GM21390 (cell line): ENCODE measurements at regions not wholly inside any gene's neighbourhood (a gene's known extent, or its start where the extent isn't known, plus 50 kb on each side); places are given as distances from the start of the nearest gene placed in this dataset.

Experiments used
- ATAC-seq: cut with Tn5 transposase; IDR thresholded peaks from one replicate; pipeline ENCODE4 v1.9.1; 2021; ENCODE audit not compliant: unreplicated experiment

DNA sequence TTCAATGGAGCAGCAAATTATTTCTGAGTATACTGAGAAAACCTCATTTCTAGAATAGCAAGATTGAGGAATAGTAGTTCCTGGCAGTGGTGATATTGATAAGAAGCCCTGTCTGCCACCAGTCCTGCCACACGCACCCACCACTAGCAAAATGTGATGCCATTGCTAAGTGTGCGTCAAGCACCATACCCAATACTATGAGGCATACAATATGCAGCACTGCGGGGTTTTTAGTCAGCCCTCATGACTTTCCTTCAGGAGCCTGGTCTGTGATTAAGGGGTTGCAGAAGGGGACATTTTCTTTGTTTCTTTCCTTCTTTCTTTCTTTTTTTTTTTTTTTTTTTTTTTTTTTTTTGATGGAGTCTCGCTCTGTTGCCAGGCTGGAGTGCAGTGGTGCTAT lies 128.7 kb upstream of the USP38 start:
- no peak for ATAC-seq

DNA sequence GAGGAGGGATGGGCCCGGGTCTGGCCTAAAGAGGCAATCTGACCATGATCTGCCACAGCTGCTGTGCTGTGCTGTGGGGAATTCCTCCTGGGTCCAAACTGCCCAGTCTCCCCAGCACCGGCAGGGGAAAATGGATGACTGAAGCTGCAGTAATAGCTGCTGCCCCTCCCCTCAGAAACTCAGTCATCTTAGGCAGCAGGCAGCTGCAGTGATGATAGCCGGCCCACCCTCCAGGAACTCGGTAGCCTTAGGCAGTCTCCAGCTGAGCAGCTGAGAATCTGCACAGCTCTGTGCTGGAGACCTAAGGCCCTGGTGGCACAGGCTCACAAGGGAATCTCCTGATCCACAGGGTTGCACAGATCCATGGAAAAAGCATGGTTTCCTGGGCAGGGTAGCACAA lies 113.4 kb upstream of the USP38 start:
- ATAC-seq: no peak

DNA sequence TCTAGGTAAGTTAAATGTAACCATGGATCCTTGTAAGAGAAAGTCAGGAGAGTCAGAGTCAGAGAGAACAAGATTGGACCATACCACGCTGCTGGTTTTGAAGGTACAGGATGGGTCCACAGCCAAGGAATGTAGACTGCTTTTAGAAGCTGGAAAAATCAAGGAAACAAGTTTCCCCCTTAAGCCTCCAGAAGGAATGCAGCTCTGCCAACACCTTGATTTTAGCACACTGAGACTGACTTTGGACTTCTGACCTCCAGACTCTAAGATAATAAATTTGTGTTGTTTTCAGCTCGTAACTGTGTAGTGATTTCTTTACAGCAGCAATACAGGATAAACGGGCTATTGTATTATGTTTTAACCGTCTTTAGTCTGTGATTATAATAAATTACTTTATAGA lies 108.0 kb upstream of the USP38 start:
- ATAC-seq: no peak

DNA sequence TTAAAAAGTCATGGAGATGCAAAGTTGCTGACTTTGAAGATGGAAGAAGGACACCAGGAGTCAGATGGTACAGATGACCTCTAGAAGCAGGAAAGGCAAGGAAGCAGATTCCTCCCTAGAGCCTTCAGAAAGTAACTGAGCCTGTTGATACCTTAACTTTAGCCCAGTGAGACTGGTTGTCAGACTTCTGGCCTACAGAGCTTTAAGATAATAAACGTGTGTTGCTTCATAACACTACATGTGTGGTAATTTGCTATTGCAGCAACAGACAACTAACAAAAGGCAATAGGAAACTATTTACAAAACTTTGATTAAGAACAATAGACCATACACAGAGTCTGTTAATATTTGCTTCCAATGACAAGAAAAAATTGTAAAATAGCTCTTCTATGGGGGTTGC lies 102.0 kb upstream of the USP38 start:
- ATAC-seq: no peak

DNA sequence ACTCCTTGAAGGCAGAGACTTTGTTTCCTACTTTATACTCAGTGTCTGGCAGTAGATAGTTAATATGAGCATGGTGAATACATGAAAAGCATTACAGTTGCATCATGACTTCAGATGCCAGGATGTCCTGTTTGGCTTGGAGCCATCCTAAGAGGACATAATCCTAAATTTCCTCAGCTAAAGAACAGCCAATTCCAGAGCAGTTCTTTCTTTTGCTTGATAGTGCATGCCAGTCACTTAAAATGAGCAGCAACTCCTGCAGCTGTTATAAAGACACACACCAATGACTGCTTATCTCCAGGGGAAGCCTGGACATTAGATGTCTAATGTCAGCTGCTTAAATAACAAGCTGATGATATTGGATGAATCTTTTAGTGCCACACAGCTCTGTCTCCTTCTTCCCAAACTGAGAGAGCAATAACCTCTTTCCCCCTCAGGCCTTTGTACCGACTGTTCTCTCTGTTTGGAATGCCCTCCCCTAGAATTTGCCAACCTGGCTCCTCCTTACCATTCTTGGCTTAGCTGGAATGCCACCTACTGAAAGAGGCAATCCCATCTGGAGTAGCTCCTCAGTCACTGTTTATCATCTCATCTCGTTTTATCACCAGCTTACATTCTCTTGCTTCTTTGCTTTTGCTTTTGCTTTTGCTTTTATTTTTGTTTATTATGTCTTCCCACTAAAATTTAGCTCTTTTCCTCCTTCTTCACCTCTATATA lies 100.8 kb upstream of the USP38 start:
- ATAC-seq: no peak

DNA sequence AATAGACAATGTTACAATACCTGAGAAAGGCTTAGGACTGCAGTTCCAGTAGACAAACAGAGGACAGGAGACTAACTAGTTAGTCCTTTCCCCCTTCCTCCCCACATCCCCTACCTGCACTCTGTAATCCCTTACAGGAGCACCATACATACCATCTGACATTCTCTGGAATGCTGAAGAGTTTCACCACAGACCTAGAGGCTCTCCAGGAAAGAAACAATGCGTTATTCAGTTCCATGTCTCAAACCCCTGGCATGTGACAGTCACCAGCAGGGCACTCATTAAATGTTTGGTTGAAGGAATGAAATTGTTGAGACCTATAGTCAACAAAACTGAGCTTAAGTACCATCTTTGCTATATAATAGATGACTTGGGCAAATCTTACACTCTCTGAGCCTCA lies 100.2 kb upstream of the USP38 start:
- no peak for ATAC-seq

DNA sequence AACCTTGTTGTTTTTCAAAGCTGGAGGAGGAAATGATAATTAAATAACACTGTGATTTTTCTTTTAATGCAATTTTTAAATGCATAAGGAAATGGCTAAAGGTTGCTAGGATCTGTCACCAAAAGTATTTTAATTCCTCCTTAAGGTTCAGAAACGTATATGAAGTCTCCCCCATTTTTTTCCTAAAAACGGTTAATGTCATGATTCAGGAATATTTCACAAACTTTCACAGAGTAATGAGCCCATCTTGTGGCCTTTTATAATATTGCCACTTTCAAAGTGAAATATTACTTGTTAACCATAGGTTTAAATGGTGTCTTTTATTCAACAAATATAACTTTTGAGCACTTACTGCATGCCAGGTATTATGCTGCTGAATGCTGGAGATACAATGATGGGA lies 99.5 kb upstream of the USP38 start:
- ATAC-seq: no peak

DNA sequence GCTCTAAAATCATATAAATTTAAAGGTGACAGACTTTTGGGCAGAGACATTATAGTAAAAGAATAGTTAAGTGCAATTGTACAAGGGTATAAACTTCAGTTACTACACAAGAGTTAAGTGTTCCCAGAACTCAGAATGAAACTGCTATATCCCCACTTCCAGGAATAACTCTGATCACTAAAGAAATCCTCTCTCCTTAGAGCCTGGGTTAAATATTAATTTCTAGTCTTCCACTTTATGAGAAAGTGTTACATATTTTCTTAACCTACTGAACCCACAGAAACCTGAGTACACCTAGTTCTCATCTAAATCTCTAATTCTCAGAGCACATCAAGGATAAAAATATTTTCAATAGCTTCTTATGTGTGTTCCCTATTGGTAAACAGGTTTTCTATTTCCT lies 99.1 kb upstream of the USP38 start:
- ATAC-seq: no peak

DNA sequence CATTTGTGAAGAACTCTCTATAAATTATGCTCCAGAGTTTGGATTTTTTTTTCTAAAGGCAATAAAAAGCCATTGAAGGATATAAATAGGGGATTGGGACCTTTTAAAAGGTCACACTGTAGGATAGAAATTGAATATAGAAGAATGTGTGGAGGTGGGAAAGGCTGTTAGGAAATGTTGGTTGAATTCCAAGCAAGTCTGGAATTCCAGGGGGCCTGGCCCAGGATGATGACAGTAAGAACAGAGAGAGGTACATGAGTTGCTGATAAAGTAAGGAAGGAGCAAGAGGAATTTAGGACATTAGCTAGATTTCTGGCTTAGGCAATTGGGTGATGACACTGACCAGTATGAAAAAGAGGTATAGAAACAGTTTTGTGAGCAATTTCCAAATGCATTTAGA lies 95.4 kb upstream of the USP38 start:
- no peak for ATAC-seq

DNA sequence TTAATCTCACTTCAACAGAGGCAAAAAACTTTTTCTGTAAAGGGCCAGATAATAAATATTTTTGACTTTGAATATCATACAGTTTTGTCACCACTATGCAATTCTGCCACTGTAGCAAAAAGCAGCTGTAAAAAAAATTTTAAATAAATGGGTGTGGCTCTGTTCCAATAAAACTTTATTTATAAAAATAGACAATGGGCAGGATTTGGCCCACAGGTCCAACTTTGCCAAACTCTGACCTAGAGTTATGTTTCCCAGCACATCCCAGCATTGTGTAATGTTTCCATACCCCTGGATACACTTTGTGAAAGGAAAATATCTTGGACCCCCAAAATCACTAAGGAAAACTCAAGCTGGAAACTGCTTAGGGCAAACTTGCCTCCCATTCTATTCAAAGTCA lies 94.9 kb upstream of the USP38 start:
- no peak for ATAC-seq

DNA sequence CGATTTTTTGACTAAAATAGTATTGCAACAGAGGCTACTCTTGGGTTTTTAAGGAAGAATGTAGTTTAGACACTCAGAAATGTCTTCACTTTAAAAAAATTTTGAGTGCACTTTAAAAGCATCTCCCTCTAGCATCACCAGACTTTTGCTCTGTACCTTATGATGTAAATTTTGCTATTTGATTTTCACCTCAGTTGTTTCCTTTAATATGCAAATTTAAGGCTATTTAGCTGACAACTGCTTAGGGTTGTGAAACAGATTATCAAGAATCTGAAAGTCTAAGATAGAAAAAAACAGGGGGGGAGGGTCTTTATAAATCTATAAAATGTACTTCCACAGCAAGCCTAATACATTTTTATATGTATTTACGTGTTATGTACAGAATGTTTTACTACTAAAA lies 92.9 kb upstream of the USP38 start:
- no peak for ATAC-seq

DNA sequence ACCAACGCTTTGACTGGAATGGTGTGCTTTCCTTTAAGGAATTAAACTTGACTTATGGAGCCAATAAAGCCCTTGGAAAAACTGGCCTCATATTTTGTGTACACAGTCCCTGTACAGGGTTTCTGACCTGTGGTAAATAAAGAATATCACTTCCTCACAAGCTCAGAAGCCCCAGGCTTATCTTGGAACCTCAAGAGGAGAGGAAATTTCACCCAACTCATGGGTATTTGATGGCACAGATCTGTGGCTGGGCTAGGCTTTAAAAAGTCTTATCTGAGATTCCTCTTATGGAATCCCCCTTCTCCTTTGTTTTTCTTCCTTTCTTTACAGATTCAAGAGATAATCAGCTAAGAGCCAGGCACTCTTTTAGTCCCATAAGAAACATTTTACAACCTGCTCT lies 89.3 kb upstream of the USP38 start:
- ATAC-seq: no peak

DNA sequence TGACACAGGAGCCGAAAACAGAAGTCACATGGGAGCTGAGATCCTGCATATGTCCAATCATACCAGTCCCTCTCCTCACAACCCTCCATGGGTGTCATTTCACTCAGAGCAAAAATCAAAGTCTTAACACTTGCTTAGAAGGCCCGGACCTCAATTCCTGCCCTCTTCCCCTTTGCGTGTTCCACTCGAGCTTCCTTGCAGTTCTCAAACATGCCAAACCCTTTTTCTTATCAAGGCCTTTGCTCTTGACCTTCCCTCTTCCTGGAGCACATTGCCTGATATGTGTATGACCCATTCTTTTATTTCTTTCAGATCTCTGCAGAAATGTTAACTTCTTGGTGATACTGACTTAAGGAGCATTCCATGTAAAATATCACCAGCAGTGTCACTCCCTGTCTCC lies 87.0 kb upstream of the USP38 start:
- ATAC-seq: no peak

DNA sequence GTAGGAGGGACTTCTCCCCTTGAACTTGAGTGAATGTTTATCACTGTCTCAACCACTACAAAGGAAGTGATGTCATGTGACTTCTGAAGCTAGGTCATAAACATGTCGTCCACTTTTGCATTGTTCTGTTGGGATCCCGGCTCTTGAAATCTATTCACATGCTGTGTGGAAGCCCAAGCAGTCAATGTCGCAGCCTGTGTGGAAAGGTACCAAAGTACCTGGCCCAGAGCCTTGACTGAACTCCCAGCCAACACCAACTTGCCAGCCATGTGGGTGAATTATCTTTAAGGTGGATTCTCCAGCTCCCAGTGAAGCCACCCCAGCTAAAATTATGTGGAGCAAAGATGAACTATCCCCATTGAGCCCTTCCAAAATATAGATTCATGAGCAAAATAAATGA lies 85.0 kb upstream of the USP38 start:
- ATAC-seq: no peak

DNA sequence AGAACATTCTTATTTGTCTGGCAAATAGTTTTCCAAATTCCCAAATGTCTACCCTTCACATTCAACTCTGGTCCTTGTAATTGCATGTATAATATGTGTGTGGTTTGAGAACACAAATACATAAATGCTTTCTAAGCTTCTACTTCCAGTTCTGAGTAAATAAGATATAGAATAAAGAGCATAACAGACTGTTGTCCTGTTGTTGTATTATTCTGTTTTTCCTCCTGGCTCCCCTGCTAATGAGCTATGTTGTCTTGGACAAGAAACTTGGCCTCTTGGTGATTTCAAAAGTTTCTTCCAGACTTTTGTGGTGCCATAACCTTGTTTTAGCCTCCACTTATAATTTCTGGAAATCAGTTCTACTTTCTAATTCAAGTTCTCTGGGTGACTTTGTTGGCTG lies 75.3 kb upstream of the USP38 start:
- ATAC-seq: no peak

DNA sequence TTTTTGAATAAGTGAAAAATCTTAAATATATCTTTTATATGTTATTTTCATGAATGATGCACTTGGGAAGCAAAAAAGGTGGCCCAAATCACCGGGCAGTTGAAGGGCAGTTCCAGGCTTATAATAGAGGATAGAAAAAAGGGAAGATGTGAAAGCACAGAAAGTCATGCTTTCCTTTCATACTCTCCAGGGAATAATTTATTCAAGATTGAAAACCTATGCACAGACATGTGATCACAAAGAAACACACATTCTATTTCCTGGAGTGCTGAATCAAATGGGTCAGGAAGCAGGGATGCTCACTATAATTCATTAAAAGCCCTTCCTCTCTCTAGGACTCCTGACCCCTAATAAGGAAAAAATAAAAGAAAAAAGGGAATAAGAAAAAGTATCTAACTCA lies 66.1 kb upstream of the USP38 start:
- no peak for ATAC-seq

DNA sequence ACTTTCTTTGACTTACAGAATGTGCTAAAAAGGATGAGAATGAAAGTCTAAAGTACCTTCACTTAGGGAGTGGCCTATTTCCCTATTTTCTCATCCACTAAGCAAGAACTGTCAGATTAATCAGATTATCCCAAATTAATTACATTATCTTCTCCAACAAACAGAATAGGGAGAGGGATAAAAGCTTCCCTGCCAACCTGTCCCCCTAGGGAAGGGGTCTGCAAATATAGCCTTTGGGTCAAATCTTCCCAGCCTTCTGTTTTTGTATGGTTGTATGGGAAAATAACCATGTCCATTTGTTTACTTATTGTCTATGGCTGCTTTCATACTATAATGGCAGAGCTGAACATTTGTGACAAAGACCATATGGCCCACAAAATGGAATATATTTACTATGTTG lies 57.1 kb upstream of the USP38 start:
- no peak for ATAC-seq

DNA sequence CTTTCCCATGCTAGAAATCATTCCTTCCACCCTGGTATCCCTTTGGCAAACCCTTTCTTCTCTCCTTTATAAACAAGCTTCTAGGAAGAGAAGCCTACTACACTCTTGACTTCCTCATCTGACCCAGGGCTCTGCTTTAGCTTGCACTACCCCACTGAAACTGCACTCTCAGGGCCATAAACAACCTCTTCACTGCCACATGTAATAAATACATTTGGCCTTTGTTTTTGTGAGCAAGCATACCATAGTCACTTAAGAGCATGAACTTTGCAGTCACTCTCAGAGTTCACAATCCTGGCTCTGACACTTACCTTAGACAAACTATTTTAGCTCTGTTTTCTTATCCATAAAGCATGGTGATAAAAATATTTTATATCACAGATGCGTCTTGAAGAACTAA lies 50.7 kb upstream of the USP38 start:
- no peak for ATAC-seq
